NOMO-1 (cell line): ENCODE measurements at regions not wholly inside any gene's neighbourhood (a gene's known extent, or its start where the extent isn't known, plus 50 kb on each side); places are given as distances from the start of the nearest gene placed in this dataset.
A peak's percentile ranks its signal among the peaks of the same experiment; 100 is the strongest.
"Not testable (repeated sequence)": the region's sequence is repeated elsewhere in the genome, so short reads cannot be mapped to it uniquely, and the experiment has no call there.

Experiments
- DNase-seq, 2 experiments: peaks; one replicate each; lab custom pipeline; 2025; ENCODE audit not compliant: unreplicated experiment in 2 of 2; lab: John Stamatoyannopoulos, UW

DNA sequence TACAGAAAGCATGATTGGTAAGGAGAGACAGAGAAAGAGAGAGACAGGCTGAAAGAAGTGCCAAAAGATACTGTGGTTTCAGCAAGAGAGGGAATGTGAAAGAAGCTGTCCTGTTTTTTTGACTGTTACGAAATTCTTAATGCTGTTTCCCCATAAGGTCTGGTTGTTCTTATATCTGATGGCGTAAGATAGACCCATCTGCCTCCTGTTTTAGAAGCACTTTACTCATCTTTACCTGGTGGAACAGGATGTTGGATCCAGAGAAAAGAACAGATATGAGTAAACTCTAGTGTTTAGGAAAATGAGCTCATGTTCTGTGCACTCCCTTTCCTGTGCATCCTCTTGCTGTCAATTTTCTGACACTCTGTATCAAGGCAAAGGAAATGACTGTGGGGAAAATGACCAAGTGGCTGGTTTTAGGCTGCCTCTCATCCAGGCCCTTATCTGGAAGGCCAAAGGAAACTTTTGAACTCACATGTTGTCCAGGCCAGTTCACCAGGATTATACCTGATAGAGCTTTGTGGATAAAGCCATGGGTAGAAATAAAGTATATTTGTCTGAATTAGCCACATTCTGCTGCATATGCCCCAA lies 311.7 kb upstream of the HTR2C start:
- peak in 1 of 2 experiments; percentile 10 for DNase-seq

DNA sequence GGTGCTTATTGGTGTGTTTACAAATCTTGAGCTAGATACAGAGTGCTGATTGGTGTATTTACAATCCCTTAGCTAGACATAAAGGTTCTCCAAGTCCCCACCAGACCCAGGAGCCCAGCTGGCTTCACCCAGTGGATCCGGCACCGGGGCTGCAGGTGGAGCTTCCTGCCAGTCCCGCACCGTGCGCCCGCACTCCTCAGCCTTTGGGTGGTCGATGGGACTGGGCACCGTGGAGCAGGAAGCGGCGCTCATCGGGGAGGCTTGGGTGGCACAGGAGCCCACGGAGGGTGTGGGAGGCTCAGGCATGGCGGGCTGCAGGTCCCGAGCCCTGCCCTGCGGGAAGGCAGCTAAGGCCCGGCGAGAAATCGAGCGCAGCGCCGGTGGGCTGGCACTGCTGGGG lies 313.5 kb upstream of the HTR2C start:
- DNase-seq: not testable (repeated sequence)

DNA sequence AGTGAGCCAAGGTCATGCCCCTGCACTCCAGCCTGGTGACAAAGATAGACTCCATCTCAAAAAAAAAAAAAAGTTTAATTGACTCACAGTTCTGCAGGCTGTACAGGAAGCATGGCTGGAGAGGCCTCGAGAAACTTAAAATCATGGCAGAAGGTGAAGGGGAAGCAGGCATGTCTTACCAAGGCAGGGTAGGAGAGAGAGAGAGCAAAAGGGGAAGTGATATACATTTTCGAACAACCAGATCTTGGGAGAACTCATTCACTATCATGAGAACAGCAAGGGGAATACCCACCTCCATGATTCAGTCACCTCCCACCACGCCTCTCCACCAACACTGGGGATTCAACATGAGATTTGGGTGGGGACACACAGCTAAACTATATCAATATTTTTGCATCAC lies 315.2 kb upstream of the HTR2C start:
- DNase-seq: no peak

DNA sequence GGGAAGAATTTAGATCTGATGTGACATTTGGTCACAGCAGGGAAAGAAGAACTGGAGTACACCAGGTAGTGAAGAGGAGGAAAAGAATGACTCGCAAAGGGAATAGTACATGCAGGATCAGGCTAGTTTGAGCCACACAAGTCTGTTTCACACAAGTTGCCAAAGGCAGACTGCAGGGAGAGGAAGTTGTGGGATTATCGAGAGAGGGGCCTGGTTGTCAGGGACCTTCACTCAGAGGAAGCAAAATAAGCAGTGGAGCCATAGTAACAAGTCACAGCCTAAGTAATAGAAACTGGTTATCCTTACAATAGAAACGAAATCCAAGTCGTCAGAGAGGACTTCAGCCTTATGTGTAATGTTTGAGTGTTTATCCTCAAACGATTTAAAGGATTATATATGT lies 316.7 kb upstream of the HTR2C start:
- no peak for DNase-seq

DNA sequence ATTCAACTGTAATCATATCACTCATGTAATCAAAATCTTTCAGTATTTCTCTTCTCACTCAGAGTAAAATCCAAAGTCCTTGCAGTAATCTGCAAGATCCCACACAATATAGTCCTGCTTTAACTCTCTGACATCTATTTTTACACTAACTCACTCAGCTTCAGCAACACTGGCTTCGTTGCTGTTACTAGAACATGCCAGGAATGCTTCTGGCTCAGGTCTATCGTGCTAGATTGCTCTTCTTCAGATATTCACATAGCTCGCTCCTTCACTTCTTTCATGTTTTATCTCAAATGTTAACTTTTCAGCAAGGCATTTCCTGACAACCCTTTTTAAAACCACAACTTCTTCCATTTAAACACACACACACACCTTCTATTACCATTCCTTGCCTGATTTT lies 331.7 kb upstream of the HTR2C start:
- DNase-seq: no peak

DNA sequence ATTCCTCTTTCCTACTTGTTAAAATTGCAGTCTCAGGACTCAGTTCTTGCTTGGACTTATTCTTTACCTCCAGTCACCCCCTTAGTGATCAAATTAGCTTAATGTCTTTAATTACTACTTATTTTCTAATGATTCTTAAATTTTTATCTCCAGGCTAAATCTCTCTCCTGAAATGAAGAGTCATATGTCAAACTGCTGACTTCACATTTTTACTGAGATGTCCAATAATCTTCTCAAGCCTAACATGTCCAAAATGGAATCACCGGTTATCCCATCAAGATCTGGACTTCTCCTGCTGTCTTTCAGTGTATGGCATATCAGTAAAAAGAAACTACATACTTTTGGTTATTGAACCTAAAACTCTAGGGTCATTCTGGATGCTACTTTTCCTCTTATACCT lies 332.3 kb upstream of the HTR2C start:
- no peak for DNase-seq

DNA sequence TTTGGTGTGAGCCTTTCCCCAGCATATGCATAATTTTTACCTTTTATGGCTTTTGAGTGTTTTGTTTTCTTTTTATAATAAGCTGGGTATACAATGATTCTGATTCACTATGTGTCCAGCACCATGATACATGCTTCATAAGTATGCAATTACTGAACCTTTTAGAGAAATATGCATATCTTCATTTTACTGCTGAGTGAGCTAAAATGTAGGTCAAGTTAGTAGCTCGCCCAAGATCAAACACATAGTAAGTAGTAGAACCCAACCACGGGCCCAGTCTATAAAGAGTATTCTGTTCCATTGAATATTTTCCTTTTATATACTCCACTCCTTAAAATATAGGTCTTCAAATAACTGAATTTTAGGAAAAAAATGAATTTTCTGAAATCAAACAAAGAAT lies 362.4 kb upstream of the HTR2C start:
- DNase-seq: no peak

DNA sequence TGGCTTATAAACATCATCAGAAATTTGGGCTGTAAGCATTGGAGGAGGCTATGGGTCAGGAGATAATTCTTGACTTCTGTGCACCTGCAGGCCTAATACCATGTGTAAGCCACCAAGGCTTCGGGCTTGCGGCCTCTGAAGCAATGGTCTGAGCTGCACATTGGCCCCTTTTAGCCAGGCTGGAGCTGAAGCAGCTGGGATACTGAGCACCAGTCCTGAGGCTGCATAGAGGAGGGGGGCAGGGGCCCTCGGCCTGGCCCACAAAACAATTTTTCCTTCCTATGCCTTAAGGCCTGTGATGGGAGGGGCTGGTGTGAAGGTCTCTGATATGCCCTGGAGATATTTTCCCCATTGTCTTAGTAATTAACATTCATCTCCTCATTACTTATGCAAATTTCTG lies 373.0 kb upstream of the HTR2C start:
- no peak for DNase-seq

DNA sequence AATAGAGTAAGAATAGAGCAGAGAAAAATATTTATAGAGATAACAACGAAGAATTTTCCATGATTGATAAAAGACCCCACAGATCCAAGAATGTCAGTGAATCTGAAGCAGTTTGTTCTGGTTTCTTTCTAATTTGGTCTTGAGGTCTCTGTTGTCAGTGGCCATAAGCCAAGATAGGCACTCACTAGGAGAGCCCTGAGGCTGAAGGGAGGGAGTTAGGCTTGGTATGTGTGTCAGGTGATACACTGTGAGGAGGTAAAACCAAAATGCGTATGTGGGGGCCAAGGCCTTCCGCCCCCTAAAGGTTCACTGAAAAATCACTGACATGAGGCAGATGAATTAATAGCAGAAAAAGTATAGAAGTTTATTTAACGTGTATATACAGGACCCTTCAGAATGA lies 382.3 kb upstream of the HTR2C start:
- DNase-seq: no peak

DNA sequence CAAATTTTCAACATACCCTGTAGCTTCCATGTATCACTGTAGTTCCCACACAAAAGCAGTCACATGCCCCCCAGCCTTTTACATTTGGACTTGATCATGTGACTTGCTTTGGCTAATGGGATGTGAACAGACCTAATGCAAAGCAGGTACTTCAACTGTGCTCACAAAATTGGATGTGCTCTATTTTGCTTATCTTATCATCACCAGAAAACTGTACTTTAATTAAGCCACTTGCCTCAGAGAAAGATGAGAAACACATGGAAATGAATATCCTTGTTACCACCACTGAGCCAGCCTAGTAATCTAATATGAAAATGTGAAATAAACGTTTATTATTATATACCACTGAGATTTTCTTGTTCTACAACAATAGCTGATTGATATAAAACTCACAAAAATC lies 402.7 kb upstream of the HTR2C start:
- DNase-seq: no peak

DNA sequence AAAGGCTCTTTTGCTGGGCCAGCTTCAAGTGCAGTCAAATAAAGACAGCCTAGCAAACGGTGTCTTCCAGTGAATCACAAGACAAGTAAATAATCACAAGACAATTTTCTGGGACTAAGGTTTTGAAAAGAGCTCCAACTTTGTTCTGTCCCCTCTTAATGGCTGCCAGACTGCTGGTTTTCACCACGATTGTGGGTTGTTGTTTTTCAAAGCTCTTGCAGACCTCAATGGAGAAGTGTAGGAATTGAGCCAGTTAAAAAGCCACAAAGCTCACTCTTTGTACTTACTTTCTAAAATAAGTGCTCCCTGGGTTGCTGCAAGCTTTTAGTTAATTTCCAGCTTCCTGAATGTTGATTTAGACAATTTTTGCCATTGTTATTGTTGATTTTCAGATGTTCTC lies 405.8 kb upstream of the HTR2C start:
- DNase-seq: peak in 1 of 2 experiments; percentile 7

DNA sequence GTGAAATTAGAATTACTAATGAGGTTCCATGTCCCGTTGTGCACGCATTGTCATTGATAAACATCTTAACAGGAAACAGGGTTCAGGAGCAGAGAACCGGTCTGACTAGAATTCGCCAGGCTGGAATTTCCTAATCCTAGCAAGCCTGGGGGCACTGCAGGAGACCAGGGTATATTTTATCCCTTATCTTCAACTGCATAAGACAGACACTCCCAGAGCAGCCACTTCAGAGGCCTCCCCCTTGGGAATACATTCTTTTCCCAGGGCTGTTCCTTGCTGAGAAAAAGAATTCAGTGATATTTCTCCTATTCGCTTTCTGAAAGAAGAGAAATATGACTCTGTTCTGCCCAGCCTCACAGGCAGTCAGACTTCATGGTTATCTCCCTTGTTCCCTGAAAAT lies 416.6 kb upstream of the HTR2C start:
- DNase-seq: not testable (repeated sequence)

DNA sequence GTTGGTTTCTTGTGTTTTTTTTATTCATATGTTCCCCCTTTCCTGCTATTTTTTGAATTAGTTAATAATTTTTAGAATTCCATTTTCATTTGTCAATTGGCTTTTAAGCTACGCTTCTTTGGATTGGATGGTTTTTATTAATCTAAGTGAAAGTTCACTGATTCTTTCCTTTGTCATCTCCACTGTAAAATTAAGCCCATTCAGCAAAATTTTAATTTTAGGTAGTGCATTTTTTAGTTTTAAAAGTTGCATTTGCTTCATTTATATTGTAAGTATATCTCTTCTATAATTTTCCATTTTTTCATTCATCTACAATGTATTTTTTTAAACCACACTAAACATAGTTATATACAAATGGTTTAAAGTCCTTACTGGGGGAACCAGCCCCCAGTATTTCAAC lies 417.3 kb upstream of the HTR2C start:
- DNase-seq: no peak

DNA sequence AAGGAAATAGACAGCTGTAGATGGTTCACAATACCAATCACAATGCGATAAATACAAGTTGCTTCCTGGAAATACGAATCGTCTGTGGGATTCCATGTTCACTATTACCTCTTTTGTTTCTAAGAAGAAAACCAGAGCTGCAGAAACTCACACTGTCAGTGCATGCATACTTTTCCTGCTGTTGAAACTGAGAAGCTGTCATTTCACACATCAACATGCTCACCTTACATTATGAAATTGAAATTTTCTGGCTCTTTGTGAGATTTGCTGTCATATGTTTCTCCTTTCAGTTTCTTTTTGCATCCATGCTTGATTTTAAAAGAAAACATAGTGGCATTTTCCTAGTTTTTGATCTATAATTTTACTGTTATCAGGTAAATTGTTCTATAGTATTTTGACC lies 418.3 kb upstream of the HTR2C start:
- DNase-seq: no peak

DNA sequence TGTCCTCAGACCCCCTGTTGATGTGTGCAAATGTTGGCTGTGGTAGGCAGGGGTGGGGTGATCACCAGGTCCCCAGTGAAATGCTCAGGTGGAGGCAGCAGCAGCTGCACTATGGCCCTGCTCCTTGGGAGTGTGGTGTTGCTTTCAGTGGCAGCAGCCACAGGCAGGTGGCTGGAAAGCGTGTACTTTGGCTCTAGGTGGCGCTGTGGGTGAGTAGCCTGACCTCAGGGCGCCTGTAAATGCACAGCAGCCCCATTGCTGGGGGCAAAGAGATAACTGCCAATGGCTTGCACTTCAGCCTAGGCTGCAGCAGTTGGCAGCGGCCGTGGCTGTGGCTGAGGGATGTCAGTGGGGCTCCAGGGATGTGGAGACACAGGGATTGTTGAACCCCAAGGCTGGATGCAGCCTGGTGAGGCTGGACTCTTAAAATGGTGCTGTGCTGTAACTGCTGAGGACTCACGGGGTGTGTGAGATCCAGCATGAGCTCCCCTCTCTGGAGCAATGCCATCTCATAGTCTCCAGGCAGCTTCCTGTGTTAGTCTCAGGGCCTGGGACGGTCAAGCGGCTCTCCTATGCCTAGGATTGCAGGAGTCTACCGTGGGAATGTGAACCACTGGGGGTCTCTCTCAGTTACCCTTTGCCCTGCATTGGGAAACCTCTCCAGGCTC lies 421.7 kb upstream of the HTR2C start:
- no peak for DNase-seq

DNA sequence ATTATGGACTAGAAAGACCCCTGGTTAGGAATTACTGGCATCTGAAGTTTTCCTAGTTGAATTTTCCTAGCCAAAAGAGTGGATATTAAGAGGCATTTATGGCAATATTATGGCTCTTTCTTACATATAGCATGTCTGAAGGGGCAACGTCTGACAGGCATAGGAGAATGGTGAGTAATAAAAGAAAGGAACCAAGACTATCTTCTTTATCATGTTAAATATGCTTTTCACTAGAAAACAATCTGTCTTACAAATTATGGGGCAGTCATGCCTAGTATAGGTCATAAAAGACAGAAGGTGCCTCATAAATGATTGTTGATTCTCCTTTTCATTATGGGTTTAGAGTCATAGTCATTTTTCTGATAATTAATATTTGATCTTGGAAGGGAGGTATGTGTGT lies 431.1 kb upstream of the HTR2C start:
- DNase-seq: no peak

DNA sequence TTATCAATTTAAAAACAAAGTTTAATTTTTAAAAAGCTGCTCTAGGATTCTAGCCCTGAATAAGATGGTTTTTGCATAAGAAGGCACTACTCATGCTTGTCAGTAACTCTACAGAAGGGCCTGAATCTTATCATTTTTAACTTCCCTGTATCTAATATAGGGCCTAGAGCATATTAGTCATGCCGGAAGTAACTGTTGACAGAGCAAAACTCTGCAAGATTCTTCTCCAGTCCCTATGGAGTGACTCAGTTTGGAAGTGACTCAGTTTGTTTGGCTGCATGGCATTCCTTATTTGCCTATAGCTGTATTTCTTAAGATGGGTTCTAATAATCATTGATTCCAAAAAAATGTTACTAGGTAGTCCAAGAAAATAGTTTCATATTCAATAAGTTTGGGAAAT lies 431.8 kb upstream of the HTR2C start:
- DNase-seq: peak; percentile 45 to 70

DNA sequence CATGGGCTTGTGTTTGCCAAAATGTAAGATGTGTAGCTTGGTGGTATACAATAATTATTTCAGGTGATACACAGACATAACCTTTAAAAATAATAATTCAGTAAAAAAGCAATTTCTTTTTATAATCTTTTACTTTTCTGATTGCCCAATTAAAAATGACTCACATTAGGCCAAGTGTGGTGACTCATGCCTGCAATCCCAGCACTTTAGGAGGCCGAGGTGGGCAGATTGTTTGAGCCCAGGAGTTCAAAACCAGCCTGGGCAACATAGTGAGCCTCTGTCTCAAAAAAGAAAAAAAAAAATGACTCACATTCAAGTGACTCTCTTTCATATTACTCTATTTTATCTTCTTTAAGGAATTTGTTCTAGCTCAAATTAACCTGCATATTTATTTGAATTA lies 449.4 kb upstream of the HTR2C start:
- DNase-seq: peak in 1 of 2 experiments; percentile 6

DNA sequence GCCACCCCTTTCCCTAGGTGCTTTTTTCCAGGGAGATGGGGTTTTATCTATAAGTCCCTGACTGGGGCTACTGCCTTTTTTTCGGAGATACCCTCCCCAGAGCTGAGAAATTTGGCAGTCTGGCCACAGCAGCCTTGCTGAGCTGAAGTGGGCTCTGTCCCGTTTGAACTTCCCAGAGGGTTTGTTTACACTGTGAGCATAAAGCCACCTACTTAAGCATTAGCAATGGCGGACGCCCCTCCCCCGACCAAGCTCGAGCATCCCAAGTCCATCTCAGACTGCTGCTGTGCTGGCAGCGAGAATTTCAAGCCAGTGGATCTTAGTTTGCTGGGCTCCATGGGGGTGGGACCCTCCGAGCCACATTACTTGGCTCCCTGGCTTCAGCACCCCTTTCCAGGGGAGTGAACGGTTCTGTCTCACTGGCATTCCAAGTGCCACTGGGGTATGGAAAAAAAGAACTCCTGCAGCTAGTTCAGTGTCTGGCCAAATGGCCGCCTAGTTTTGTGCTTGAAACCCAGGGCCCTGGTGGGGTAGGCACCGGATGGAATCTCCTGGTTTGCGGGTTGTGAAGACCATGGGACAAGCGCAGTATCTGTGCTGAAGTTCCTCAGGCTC lies 456.4 kb upstream of the HTR2C start:
- DNase-seq: no peak

DNA sequence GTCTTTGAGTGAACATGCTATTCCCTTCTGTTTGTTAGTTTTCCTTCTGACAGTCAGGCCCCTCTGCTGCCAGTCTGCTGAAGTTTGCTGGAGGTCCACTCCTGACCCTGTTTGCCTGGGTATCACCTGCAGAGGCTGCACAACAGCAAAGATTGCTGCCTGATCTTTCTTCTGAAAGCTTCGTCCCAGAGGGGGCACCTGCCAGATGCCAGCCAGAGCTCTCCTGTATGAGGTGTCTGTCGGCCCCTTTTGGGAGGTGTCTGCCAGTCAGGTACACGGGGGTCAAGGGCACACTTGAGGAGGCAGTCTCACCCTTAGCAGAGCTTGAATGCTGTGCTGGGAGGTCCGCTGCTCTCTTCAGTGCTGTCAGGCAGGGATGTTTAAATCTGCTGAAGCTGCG lies 456.9 kb upstream of the HTR2C start:
- no peak for DNase-seq

DNA sequence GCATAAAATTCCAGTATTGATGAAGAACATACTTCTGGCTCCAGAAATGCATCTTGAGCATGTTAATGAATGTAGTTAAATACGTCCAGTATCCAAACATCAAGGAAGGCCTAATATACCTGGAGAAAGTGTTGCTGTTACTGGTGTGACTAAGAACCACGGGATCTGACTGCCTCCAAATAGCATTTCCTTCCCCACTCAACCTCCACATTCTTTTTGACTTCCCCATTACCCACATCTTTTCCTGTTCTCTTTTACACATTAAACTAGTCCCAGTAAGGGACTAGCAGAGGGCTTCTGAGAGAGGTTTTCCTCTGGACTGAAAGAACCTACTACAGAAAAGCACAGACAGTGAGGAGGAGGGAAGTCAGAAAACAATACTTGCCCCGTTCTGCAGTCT lies 482.8 kb upstream of the HTR2C start:
- peak in 1 of 2 experiments; percentile 19 for DNase-seq

DNA sequence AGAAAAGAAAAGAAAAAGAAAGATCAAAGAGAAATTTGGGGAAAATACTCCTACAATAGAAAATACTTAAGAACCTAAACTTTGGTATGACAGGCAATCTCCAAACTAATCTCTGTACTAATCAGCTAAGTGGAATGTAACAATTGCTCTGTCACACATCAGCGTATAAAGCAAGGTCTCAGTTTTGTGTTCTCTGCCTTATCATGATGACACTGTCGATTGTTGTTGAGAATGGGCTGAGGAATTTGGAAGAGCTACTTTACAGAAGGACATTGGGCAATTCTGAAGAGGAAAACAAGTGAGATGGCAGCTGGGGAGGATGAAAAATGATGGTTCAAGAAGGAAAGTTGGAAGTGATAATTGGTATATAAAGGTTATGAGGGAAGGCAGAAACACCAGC lies 486.0 kb upstream of the HTR2C start:
- no peak for DNase-seq

DNA sequence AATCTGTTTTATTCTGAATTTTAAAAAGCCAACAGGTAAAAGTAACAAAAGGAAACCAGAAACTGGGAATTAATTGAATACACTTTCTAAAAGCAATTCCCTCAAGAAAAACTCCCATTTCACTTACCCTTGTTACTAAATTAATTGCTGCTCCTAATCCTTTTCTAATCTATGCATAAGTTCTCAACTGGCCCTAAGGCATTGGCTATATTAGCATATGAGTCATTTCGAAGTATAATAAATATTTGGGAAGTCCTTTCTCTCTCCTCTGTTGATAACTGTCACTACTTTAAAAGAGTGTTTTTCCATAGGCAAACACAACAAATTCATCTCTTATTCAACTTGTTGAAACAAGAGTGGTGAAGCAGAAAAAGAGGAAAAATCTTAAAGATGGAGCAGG lies 486.5 kb upstream of the HTR2C start:
- DNase-seq: no peak
